GM20431 (cell line): ENCODE measurements at regions not wholly inside any gene's neighbourhood (a gene's known extent, or its start where the extent isn't known, plus 50 kb on each side); places are given as distances from the start of the nearest gene placed in this dataset.

Source experiments
- in situ Hi-C: fragments of 300-500 bp; cut with MseI, MboI; formaldehyde crosslinking; loops from one replicate; pipeline ENCODE4 v1.15.0; 2020; ENCODE audit warnings: low sequenced_read_pairs; ENCODE audit not compliant: unreplicated experiment

DNA sequence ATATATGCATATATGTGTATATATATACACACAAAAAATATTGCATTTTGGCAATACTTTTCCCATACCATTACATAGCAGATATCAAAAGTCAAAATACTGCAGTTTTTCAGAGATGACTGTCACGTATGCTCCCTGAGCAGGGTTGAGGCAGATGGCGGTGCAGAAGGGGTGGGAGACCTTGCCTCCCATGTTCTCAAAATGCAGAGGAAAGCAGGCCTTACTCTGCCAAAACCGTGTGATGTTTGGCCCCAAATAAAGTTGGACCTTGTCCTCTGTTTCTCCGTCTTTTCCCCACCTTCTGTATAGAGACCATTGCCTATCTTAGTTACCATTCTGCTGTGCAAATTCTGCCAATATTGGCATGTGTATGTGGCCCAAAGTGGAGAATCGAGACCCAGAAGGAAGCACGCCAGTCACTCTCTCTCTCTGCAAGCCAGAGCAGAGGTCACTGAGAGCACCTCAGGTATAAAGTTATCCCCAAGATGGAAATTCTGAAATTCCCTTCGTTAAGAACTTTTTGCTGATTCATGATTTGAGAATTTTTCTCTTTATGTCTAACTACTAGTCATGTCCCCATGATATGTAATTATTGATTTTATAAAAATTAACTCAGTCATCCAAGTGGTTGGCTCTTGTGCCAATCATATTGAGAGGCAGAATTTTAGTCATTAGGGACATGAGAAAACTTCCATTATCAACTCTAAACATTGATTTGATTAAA is 898.8 kb downstream of the EPHA4 start:
- in situ Hi-C loops: no loop called here

DNA sequence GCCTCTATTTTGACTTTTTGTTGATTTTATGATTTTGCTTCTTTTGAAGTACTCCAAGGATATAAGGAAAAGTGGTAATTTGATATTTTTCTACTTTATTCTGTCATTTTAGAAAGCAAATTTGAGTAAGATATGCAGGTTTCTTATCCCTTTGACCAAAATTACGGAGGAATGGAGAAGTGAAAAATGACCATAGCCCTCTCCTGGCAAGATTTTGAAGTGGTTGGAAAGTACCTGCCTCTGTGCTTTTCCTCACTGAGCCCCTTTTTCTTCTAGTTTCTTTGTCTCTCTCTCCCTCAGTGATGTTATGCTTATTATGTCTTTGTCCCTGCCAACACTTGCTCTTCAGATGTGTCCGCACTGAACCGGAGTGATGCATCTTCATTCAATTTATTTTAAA is 898.1 kb downstream of the EPHA4 start:
- in situ Hi-C loops: no loop called here

- in situ Hi-C loops: no loop called here
These were observed 895.4 kb downstream of the EPHA4 start for GRCh38 chr2:220676695-220677094.

- in situ Hi-C loops: no loop called here
These were observed 893.2 kb downstream of the EPHA4 start for GRCh38 chr2:220678943-220679342.

- in situ Hi-C loops: loop anchor here (10.0 kb wide), 1 partner anchor 892 kb away; the partner anchor contains the start of gene EPHA4
These were observed 889.5 kb downstream of the EPHA4 start for GRCh38 chr2:220682616-220683015.

- in situ Hi-C loops: loop anchor here (10.0 kb wide), 1 partner anchor 891 kb away; the partner anchor contains the start of gene EPHA4
These were observed 888.0 kb downstream of the EPHA4 start for GRCh38 chr2:220684099-220684498.

GRCh38 chr2:220687231-220687843 is 884.8 kb downstream of the EPHA4 start:
- in situ Hi-C loops: loop anchor here (10.0 kb wide), 1 partner anchor 887 kb away; the partner anchor contains the start of gene EPHA4

- in situ Hi-C loops: no loop called here
These were observed 876.5 kb downstream of the EPHA4 start for GRCh38 chr2:220695397-220696279.

- in situ Hi-C loops: no loop called here
These were observed 875.8 kb downstream of the EPHA4 start for GRCh38 chr2:220696280-220696669.

- in situ Hi-C loops: no loop called here
These were observed 875.1 kb downstream of the EPHA4 start for GRCh38 chr2:220697011-220697410.

- in situ Hi-C loops: no loop called here
These were observed 871.0 kb downstream of the EPHA4 start for GRCh38 chr2:220701115-220701514.

- in situ Hi-C loops: no loop called here
These were observed 868.8 kb downstream of the EPHA4 start for GRCh38 chr2:220703279-220703678.

DNA sequence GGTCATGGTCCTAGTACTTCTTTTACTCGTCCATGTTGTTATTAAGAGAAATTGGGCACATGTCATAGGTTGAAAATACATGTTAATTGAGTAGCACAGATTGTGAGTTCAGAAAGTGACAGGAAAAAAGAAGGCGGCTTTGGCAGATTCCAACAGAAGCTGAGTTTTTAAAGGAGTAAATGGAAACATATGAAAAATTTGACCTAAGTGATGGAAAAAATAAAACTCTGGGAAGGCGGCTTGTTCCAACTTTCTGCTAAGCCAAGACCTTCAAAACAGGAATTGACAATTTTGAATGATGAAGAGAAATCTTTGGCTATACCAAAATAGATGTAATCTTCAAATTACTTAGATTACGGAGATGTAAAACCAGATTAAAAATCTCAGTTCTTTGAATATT is 868.0 kb downstream of the EPHA4 start:
- in situ Hi-C loops: no loop called here

GRCh38 chr2:220704810-220705209 is 867.3 kb downstream of the EPHA4 start:
- in situ Hi-C loops: no loop called here

GRCh38 chr2:220705678-220706077 is 866.4 kb downstream of the EPHA4 start:
- in situ Hi-C loops: no loop called here

DNA sequence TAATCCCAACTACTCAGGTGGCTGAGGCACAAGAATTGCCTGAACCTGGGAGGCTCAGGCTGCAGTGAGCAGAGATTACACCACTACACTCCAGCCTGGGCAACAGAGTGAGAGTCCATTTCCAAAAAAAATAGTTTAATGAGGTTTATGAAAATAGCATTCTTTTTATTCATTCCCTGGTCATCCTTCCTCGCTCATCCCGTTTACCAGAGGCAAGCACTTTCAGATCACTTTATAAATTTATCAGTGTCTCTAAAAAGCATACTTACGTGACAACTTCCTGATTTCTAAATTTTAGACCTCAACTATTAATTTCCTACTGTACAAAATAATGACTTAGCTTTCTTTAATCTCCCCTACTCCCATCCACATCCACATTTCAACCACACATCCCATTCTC is 864.8 kb downstream of the EPHA4 start:
- in situ Hi-C loops: no loop called here

GRCh38 chr2:220708366-220708765 is 863.7 kb downstream of the EPHA4 start:
- in situ Hi-C loops: no loop called here

DNA sequence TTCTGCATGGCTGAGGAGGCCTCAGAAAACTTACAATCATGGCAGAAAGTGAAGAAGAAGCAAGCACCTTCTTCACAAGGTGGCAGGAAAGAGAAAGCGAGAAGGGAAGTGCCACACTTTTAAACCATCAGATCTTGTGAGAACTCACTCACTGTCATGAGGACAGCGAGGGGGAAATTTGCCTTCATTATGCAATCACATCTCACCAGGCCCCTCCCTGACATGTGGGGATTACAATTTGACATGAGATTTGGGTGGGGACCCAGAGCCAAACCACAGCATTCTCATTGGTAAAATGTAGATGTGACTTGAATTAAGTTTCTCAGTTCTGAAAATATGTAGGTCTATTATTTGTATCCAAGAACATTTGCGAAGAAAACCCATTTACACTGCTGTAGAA is 854.8 kb downstream of the EPHA4 start:
- in situ Hi-C loops: no loop called here

- in situ Hi-C loops: no loop called here
These were observed 835.3 kb downstream of the EPHA4 start for GRCh38 chr2:220736778-220737177.

DNA sequence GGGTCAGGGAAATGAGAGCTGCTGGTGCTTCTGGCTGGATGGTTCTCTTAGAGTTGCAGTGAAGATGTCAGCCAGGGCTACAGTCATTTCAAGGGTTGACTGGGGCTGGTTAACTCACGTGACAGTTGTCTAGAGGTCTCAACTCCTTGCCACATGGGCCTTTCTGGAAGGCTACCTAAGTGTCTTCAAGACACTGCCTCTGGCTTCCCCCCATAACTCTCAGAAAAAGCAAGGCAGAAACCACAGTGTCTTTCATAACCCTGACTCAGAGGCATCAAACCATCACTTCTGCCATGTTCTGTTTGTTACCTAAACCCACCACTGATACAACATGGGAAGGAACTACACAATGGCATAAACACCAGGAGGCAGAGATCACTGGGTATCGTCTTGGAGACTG is 828.9 kb downstream of the EPHA4 start:
- in situ Hi-C loops: no loop called here

DNA sequence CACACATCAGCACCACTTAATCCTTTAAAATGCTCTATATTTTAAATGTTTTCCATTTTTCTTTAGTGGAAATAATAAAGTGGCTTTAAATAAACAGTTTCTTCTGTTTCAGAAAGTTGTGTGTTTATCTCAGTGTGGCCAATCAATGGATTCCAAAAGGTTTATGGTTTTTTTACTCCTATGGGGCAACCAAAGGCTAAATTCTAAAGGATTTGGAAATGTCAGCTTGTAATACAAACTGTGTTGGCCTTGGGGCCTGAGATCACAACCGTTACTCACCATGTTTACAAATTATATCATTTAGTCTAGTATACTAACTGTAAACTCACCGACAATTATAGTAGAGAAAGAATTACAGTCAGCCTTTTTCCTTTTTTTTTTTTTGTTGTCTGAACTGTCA is 827.2 kb downstream of the EPHA4 start:
- in situ Hi-C loops: no loop called here
